GM19238 (cell line): ENCODE measurements at regions not wholly inside any gene's neighbourhood (a gene's known extent, or its start where the extent isn't known, plus 50 kb on each side); places are given as distances from the start of the nearest gene placed in this dataset.
A peak's percentile ranks its signal among the peaks of the same experiment; 100 is the strongest.
"Not testable (repeated sequence)": the region's sequence is repeated elsewhere in the genome, so short reads cannot be mapped to it uniquely, and the experiment has no call there.

ENCODE experiments used
- DNase-seq: peaks from one replicate; pipeline ENCODE4 v3.0.0; 2011; ENCODE audit warnings: low spot score; ENCODE audit not compliant: insufficient read length

GRCh38 chr1:58932859-58933598, 149.2 kb upstream of the JUN start:
- no peak for DNase-seq

GRCh38 chr1:58933599-58933926, 149.7 kb upstream of the JUN start:
- no peak for DNase-seq

GRCh38 chr1:58934706-58935105, 150.9 kb upstream of the JUN start:
- DNase-seq = no peak

GRCh38 chr1:58936973-58937372, 153.1 kb upstream of the JUN start:
- no peak for DNase-seq

GRCh38 chr1:58939146-58939545, 155.3 kb upstream of the JUN start:
- no peak for DNase-seq

- no peak for DNase-seq
Observed at GRCh38 chr1:58939666-58940370, 156.0 kb upstream of the JUN start.

GRCh38 chr1:58941471-58942289, 157.8 kb upstream of the JUN start:
- peak; percentile 13 for DNase-seq

- no peak for DNase-seq
Observed at GRCh38 chr1:58942759-58943191, 158.9 kb upstream of the JUN start.

GRCh38 chr1:58943776-58944175, 159.9 kb upstream of the JUN start:
- no peak for DNase-seq

- no peak for DNase-seq
Observed at GRCh38 chr1:58944439-58944838, 160.6 kb upstream of the JUN start.

GRCh38 chr1:58946390-58946789, 162.5 kb upstream of the JUN start:
- no peak for DNase-seq

- no peak for DNase-seq
Observed at GRCh38 chr1:58948671-58949070, 164.8 kb upstream of the JUN start.

- DNase-seq = no peak
Observed at GRCh38 chr1:58949551-58950220, 165.8 kb upstream of the JUN start.

- DNase-seq = no peak
Observed at GRCh38 chr1:58950897-58951296, 167.1 kb upstream of the JUN start.

- not testable (repeated sequence) for DNase-seq
Observed at GRCh38 chr1:58953951-58954350, 170.1 kb upstream of the JUN start.

- DNase-seq = not testable (repeated sequence)
Observed at GRCh38 chr1:58963287-58963686, 179.4 kb upstream of the JUN start.

- DNase-seq = no peak
Observed at GRCh38 chr1:58964428-58964827, 180.6 kb upstream of the JUN start.

GRCh38 chr1:58964880-58965279, 181.0 kb upstream of the JUN start:
- DNase-seq = no peak

GRCh38 chr1:58966103-58966916, 182.5 kb upstream of the JUN start:
- DNase-seq = no peak

- DNase-seq = no peak
Observed at GRCh38 chr1:58966917-58967740, 183.3 kb upstream of the JUN start.
